Sigmoid colon (tissue), 3 donors: ENCODE measurements at regions not wholly inside any gene's neighbourhood (a gene's known extent, or its start where the extent isn't known, plus 50 kb on each side); places are given as distances from the start of the nearest gene placed in this dataset.
"Not testable (repeated sequence)": the region's sequence is repeated elsewhere in the genome, so short reads cannot be mapped to it uniquely, and the experiment has no call there.

ENCODE experiments used
- CTCF ChIP-seq, 4 experiments: fragments of 450-650 bp in 3 of 4; fragments of 200-600 bp in 1 of 4; IDR thresholded peaks; one replicate each; pipeline ENCODE4 v1.5.1; 2016 to 2019; ENCODE audit warnings: antibody characterized with exemption in 4 of 4, mild to moderate bottlenecking in 3 of 4, moderate library complexity in 2 of 4
- POLR2A ChIP-seq, 2 donors: fragments of 450-650 bp; IDR thresholded peaks; one replicate each; pipeline ENCODE4 v1.6.1; 2016; ENCODE audit warnings: antibody characterized with exemption in 2 of 2, mild to moderate bottlenecking in 2 of 2, moderate library complexity in 2 of 2

GRCh38 chr5:135742240-135742639 is 92.2 kb upstream of the SLC25A48 start:
- not testable (repeated sequence) for TF ChIP-seq CTCF, POLR2A (IDR thresholded peaks at IDR 0.05)
